H9 (cell line): ENCODE measurements at regions not wholly inside any gene's neighbourhood (a gene's known extent, or its start where the extent isn't known, plus 50 kb on each side); places are given as distances from the start of the nearest gene placed in this dataset.

Experiments
- DNase-seq: peaks from one replicate; pipeline ENCODE4 v3.0.0-alpha.2; 2017
- H2AFZ ChIP-seq: one replicate; pipeline ENCODE4 v1.6.1; 2013; ENCODE audit warnings: mild to moderate bottlenecking, low read length, control low read depth, moderate library complexity
- H2AK5ac ChIP-seq: 2 replicates; pipeline ENCODE4 v1.6.1; 2013; ENCODE audit warnings: low read length, control low read depth, mixed read lengths; ENCODE audit not compliant: insufficient read length
- H2BK120ac ChIP-seq: one replicate; pipeline ENCODE4 v1.6.1; 2013; ENCODE audit warnings: low read depth, mild to moderate bottlenecking, low read length, control low read depth, inconsistent platforms; ENCODE audit not compliant: poor library complexity, severe bottlenecking
- H2BK12ac ChIP-seq: 2 replicates; pipeline ENCODE4 v1.6.1; 2013; ENCODE audit warnings: low read length, control low read depth, mixed read lengths, low read depth; ENCODE audit not compliant: insufficient read length
- H2BK15ac ChIP-seq: 2 replicates; pipeline ENCODE4 v1.6.1; 2013; ENCODE audit warnings: low read depth, low read length, control low read depth
- H2BK20ac ChIP-seq: one replicate; pipeline ENCODE4 v1.6.1; 2013; ENCODE audit warnings: low read depth, mild to moderate bottlenecking, low read length, control low read depth, inconsistent platforms; ENCODE audit not compliant: poor library complexity, severe bottlenecking
- H2BK5ac ChIP-seq: 2 replicates; pipeline ENCODE4 v1.6.1; 2013; ENCODE audit warnings: low read length, control low read depth, mixed read lengths; ENCODE audit not compliant: insufficient read length
- H3K14ac ChIP-seq: 2 replicates; pipeline ENCODE4 v1.6.1; 2013; ENCODE audit warnings: low read length, control low read depth; ENCODE audit not compliant: insufficient read depth
- H3K18ac ChIP-seq: 2 replicates; pipeline ENCODE4 v1.6.1; 2013; ENCODE audit warnings: low read depth, mild to moderate bottlenecking, mixed read lengths, low read length, control low read depth; ENCODE audit not compliant: insufficient read length
- H3K23ac ChIP-seq: 2 replicates; pipeline ENCODE4 v1.6.1; 2013; ENCODE audit warnings: low read length, control low read depth, mixed read lengths, low read depth; ENCODE audit not compliant: insufficient read length
- H3K23me2 ChIP-seq: 2 replicates; pipeline ENCODE4 v1.6.1; 2013; ENCODE audit warnings: low read depth, mild to moderate bottlenecking, mixed read lengths, low read length, control low read depth; ENCODE audit not compliant: insufficient read length, poor library complexity, severe bottlenecking
- H3K27ac ChIP-seq: 2 replicates; pipeline ENCODE4 v1.5.1; 2013; ENCODE audit warnings: low read length, control low read depth, mixed read lengths, low read depth; ENCODE audit not compliant: insufficient read length
- H3K27me3 ChIP-seq: 2 replicates; pipeline ENCODE4 v1.6.1; 2013; ENCODE audit warnings: low read length, control low read depth, inconsistent platforms; ENCODE audit not compliant: insufficient read depth
- H3K4ac ChIP-seq: 2 replicates; pipeline ENCODE4 v1.6.1; 2013; ENCODE audit warnings: low read depth, mild to moderate bottlenecking, control low read depth, inconsistent platforms, low read length, moderate library complexity
- H3K4me1 ChIP-seq: 2 replicates; pipeline ENCODE4 v1.6.1; 2013; ENCODE audit warnings: low read length, control low read depth, inconsistent platforms; ENCODE audit not compliant: insufficient read depth
- H3K4me2 ChIP-seq: 2 replicates; pipeline ENCODE4 v1.6.1; 2013; ENCODE audit warnings: low read length, control low read depth, mixed read lengths; ENCODE audit not compliant: insufficient read length, insufficient read depth
- H3K56ac ChIP-seq: 2 replicates; pipeline ENCODE4 v1.6.1; 2013; ENCODE audit warnings: low read depth, mild to moderate bottlenecking, mixed read lengths, low read length, control low read depth; ENCODE audit not compliant: insufficient read length
- H3K79me1 ChIP-seq: 2 replicates; pipeline ENCODE4 v1.6.1; 2013; ENCODE audit warnings: low read depth, mild to moderate bottlenecking, moderate library complexity, low read length, control low read depth, inconsistent platforms; ENCODE audit not compliant: insufficient read depth, poor library complexity, severe bottlenecking
- H3K79me2 ChIP-seq: 2 replicates; pipeline ENCODE4 v1.6.1; 2013; ENCODE audit warnings: low read length, control low read depth, inconsistent platforms; ENCODE audit not compliant: insufficient read depth
- H3K9ac ChIP-seq: 2 replicates; pipeline ENCODE4 v1.6.1; 2013; ENCODE audit warnings: low read length, control low read depth, mixed read lengths; ENCODE audit not compliant: insufficient read length; ENCODE audit errors: extremely low read depth
- H3K9me3 ChIP-seq: one replicate; pipeline ENCODE4 v1.6.1; 2013; ENCODE audit warnings: low read depth, low read length, inconsistent platforms; ENCODE audit not compliant: control insufficient read depth
- H3T11ph ChIP-seq: one replicate; pipeline ENCODE4 v1.6.1; 2013; ENCODE audit warnings: mild to moderate bottlenecking, low read length, control low read depth, inconsistent platforms
- H4K20me1 ChIP-seq: one replicate; pipeline ENCODE4 v1.6.1; 2013; ENCODE audit not compliant: control insufficient read depth, insufficient read length, insufficient read depth
- H4K5ac ChIP-seq: 2 replicates; pipeline ENCODE4 v1.6.1; 2013; ENCODE audit warnings: low read depth, mild to moderate bottlenecking, mixed read lengths, low read length, control low read depth; ENCODE audit not compliant: insufficient read length
- H4K8ac ChIP-seq: replicated peaks from 2 replicates; pipeline ENCODE4 v1.6.1; 2013; ENCODE audit warnings: low read length, control low read depth, mixed read lengths, low read depth; ENCODE audit not compliant: insufficient read length
- H4K91ac ChIP-seq: 2 replicates; pipeline ENCODE4 v1.6.1; 2013; ENCODE audit warnings: low read depth, mild to moderate bottlenecking, moderate library complexity, mixed read lengths, low read length, control low read depth; ENCODE audit not compliant: insufficient read length
- H3K27ac Mint-ChIP-seq, 3 experiments: 2 replicates in 2 of 3; 3 replicates in 1 of 3; pipeline ENCODE4 v1.8.0; 2020 to 2021; ENCODE audit warnings: mixed read lengths in 3 of 3, mild to moderate bottlenecking in 1 of 3, moderate library complexity in 1 of 3
- H3K27me3 Mint-ChIP-seq: 2 replicates; pipeline ENCODE4 v1.8.0; 2021; ENCODE audit warnings: low read depth, mild to moderate bottlenecking, moderate library complexity, mixed read lengths
- H3K36me3 Mint-ChIP-seq, 3 experiments: 2 replicates in 2 of 3; 3 replicates in 1 of 3; pipeline ENCODE4 v1.8.0; 2020 to 2021; ENCODE audit warnings: low read depth in 3 of 3, mixed read lengths in 3 of 3; ENCODE audit not compliant: insufficient read depth in 1 of 3
- H3K4me1 Mint-ChIP-seq, 2 experiments: 2 replicates each; pipeline ENCODE4 v1.8.0; 2020; ENCODE audit warnings: mixed read lengths in 2 of 2
- H3K4me3 Mint-ChIP-seq, 2 experiments: 2 replicates in 1 of 2; 3 replicates in 1 of 2; pipeline ENCODE4 v1.8.0; 2020 to 2021; ENCODE audit warnings: mild to moderate bottlenecking in 2 of 2, mixed read lengths in 2 of 2, moderate library complexity in 1 of 2
- H3K9me3 Mint-ChIP-seq, 2 experiments: 2 replicates in 1 of 2; 3 replicates in 1 of 2; pipeline ENCODE4 v1.8.0; 2020; ENCODE audit warnings: mild to moderate bottlenecking in 2 of 2, mixed read lengths in 2 of 2, moderate library complexity in 1 of 2
- WGBS: extraction: QIAGEN DNeasy Blood & Tissue Kit; methylation state at CpG from one replicate; pipeline ENCODE4 v1.1.7; 2013; ENCODE audit warnings: missing lambda C conversion rate, low lambda C conversion rate, mixed read lengths; ENCODE audit not compliant: insufficient read length; ENCODE audit errors: extremely low coverage; 5-methylcytosine and 5-hydroxymethylcytosine counted together
- TF ChIP-seq, protein P1 (sequence below): fragments of 200-600 bp; sonication (generic); conservative IDR thresholded peaks from 3 replicates; pipeline ENCODE4 v1.8.0; 2021; ENCODE audit warnings: antibody characterized with exemption, mild to moderate bottlenecking

DNA sequence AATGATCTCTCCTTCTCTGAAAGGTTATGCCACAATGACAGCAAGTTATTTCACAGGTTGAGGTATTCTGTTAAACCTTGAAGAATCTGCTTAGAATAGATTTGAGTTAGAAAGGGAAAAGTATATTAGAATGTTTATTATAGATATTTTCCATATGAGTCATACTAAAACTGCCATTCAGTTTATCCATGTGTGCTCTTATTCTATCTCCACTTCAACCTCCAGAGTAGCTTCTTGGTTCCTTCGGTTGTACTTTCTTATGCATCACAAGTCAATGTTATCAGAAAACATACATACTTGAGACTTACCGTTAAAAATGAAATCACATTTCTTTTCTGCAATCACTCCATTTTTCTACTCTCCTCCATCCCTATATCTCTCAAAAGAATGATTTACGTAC lies 197.7 kb downstream of the BCAT1 start:
- Histone ChIP-seq H3K9me3 (no peaks in the 10 kb centered on the region), H2BK12ac (no peak overlapping the region), H4K8ac (no peak overlapping the region), H4K91ac (no peak overlapping the region), H3K23me2 (no peaks in the 10 kb centered on the region), H3K27me3 (no peaks in the 10 kb centered on the region), H4K5ac (no peak overlapping the region), H4K20me1 (no peaks in the 10 kb centered on the region), H2BK5ac (no peak overlapping the region), H2BK15ac (no peak overlapping the region), H3K56ac (no peak overlapping the region), H2BK120ac (no peak overlapping the region), H3K4me1 (peaks cover 13% of the 10 kb centered on the region; the same call in 1 of the 2 replicates), H3K23ac (no peak overlapping the region), H3K4me2 (no peak overlapping the region), H2AK5ac (no peak overlapping the region), H2BK20ac (no peak overlapping the region), H3K18ac (no peak overlapping the region), H3K9ac (no peak overlapping the region), H3K4ac (no peak overlapping the region), H3K27ac (no peak overlapping the region), H3K79me1 (no peaks in the 10 kb centered on the region), H3K79me2 (no peaks in the 10 kb centered on the region), H3K14ac (no peak overlapping the region), H2AFZ (no peak overlapping the region), H3T11ph (no peak overlapping the region)
- H3K9me3 Mint-ChIP-seq = no peaks in the 10 kb centered on the region
- 100% methylated on average over 1 of the region's 3 CpGs for WGBS
- peaks cover 32 to 36% of the 10 kb centered on the region in 2 experiments for H3K4me1 Mint-ChIP-seq
- DNase-seq = no peak
- H3K27me3 Mint-ChIP-seq = no peaks in the 10 kb centered on the region
- no peaks in the 10 kb centered on the region for H3K36me3 Mint-ChIP-seq
- no peak overlapping the region for H3K4me3 Mint-ChIP-seq
- TF ChIP-seq, protein P1, sequence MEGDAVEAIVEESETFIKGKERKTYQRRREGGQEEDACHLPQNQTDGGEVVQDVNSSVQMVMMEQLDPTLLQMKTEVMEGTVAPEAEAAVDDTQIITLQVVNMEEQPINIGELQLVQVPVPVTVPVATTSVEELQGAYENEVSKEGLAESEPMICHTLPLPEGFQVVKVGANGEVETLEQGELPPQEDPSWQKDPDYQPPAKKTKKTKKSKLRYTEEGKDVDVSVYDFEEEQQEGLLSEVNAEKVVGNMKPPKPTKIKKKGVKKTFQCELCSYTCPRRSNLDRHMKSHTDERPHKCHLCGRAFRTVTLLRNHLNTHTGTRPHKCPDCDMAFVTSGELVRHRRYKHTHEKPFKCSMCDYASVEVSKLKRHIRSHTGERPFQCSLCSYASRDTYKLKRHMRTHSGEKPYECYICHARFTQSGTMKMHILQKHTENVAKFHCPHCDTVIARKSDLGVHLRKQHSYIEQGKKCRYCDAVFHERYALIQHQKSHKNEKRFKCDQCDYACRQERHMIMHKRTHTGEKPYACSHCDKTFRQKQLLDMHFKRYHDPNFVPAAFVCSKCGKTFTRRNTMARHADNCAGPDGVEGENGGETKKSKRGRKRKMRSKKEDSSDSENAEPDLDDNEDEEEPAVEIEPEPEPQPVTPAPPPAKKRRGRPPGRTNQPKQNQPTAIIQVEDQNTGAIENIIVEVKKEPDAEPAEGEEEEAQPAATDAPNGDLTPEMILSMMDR = no peak
- no peak overlapping the region for H3K27ac Mint-ChIP-seq
